ENCODE measurements at regions not wholly inside any gene's neighbourhood (a gene's known extent, or its start where the extent isn't known, plus 50 kb on each side); places are given as distances from the start of the nearest gene placed in this dataset.

DNA sequence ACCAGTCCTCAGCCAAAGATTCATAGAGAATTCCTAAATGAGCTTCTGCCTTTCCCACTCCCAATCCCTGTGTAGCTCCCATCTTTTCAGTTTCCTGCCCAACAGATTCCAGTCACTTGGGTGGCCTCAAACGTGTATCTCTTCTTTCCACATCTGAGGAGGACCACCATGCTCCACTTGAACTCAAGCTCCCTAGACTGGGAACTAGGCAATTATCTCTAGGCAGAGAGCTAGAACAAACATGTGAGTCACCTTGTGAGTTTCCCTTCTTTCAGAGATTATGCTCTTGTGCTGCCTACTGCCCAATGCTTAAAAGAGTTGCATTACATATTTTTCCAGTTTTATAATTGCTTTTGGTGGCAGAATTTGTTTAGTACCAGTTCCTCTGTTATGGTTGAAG, 178.0 kb downstream of the MDFIC start:
- intact Hi-C loops (cut with DNase I) = no loop called here
- TF ChIP-seq POLR2A (IDR thresholded peaks at IDR 0.05) = no peak
- TF ChIP-seq, protein P1, sequence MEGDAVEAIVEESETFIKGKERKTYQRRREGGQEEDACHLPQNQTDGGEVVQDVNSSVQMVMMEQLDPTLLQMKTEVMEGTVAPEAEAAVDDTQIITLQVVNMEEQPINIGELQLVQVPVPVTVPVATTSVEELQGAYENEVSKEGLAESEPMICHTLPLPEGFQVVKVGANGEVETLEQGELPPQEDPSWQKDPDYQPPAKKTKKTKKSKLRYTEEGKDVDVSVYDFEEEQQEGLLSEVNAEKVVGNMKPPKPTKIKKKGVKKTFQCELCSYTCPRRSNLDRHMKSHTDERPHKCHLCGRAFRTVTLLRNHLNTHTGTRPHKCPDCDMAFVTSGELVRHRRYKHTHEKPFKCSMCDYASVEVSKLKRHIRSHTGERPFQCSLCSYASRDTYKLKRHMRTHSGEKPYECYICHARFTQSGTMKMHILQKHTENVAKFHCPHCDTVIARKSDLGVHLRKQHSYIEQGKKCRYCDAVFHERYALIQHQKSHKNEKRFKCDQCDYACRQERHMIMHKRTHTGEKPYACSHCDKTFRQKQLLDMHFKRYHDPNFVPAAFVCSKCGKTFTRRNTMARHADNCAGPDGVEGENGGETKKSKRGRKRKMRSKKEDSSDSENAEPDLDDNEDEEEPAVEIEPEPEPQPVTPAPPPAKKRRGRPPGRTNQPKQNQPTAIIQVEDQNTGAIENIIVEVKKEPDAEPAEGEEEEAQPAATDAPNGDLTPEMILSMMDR (IDR thresholded peaks at IDR 0.05) = no peak

DNA sequence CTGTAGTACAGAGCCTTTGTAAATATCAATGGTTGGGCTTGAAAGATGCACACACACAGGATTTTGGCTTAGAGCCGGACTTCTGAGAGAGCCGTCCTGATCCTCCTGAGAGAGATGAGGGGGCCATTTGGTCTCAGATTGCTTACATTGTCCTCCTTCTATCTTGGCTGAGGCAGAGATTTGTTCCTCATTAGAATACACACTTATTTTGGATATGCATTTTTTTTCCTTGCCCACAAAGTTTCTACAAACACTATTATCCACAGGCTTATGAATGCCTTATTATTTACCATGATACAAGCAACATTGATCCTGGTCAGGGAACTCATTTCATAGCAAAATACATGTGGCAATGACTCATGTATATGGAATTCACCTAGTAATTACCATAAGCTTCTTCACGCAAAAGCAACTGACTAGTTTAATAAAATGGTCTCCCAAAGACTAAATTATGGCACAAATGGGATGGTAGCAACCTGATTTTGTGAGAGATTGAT, 175.3 kb downstream of the MDFIC start:
- 58 to 59% methylated on average over 3 of the region's 3 CpGs for WGBS, 2 donors
- TF ChIP-seq, protein P1 (IDR thresholded peaks at IDR 0.05) = no peak
- no peak for TF ChIP-seq POLR2A (IDR thresholded peaks at IDR 0.05)
- DNase-seq = no peak
- Histone ChIP-seq H3K4me3 (no peak overlapping the region), H3K27ac (no peak overlapping the region), H3K4me1 (peaks cover 0 to 5% (median 0%) of the 10 kb centered on the region in 3 donors), H3K9me3 (no peaks in the 10 kb centered on the region), H3K27me3 (no peaks in the 10 kb centered on the region), H3K36me3 (no peaks in the 10 kb centered on the region)
- intact Hi-C loops (cut with DNase I) = no loop called here

More for the DNA sequence above, 178.0 kb downstream of the MDFIC start:
- Histone ChIP-seq H3K4me1 (peaks cover 0 to 5% (median 0%) of the 10 kb centered on the region in 3 donors), H3K4me3 (no peak overlapping the region), H3K27me3 (no peaks in the 10 kb centered on the region), H3K9me3 (no peaks in the 10 kb centered on the region), H3K27ac (no peak overlapping the region), H3K36me3 (no peaks in the 10 kb centered on the region)
- DNase-seq = no peak
- 17 to 25% methylated on average over 1 of the region's 1 CpG for whole genome bisulfite sequencing, 2 donors

DNA sequence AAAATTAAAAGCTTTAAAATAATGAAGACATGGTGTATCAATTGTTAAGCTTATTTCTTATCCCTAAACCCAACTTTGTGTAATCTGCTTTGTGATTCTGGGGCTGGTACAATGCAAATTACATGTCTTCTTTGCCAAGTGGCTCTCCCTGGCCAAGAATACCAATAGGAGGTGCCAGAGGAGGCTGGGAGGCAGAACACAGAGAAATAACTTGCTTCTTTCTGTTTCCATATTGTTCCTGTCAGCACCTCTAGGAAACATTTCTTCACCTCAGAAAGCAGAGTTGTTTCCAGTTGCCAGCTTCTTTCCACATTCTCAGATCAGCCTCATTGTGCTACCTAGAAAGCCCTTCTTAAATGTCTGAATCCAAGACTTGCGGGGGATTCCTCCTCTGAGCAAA, 174.4 kb downstream of the MDFIC start:
- Histone ChIP-seq H3K27me3 (no peaks in the 10 kb centered on the region), H3K4me1 (peaks cover 0 to 5% (median 0%) of the 10 kb centered on the region in 3 donors), H3K27ac (no peak overlapping the region), H3K4me3 (no peak overlapping the region), H3K9me3 (no peaks in the 10 kb centered on the region), H3K36me3 (no peaks in the 10 kb centered on the region)
- no peak for DNase-seq
- WGBS, 2 donors = 100% methylated on average over 1 of the region's 1 CpG
- intact Hi-C loops (cut with DNase I) = no loop called here
- TF ChIP-seq, protein P1 (IDR thresholded peaks at IDR 0.05) = no peak
- TF ChIP-seq POLR2A (IDR thresholded peaks at IDR 0.05) = no peak

DNA sequence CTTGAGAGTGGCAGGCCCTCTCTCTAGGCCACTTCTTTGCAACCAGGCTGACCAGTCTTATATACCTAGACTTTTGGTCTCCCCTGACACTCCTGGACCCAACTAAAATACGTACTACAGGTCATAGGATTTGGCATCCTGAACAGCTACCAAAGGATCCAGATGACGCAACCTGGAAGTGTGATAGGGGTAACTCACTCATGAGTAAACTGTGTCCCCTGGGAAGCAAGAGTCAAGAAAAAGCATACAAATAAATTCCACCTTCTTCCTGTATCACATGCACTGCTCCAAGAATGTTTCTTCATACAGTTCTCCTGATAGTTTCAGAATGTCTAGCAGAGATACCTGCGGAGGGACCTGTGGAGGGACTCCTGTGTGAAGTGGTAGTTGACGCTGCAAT, 172.3 kb downstream of the MDFIC start:
- 88 to 91% methylated on average over 3 to 4 of the region's 4 CpGs for WGBS, 2 donors
- no peaks in the 10 kb centered on the region for H3K9me3 ChIP-seq
- no peaks in the 10 kb centered on the region for H3K4me1 ChIP-seq
- no peak overlapping the region for H3K27ac ChIP-seq
- intact Hi-C loops (cut with DNase I) = no loop called here
- no peak overlapping the region for H3K4me3 ChIP-seq
- no peaks in the 10 kb centered on the region for H3K27me3 ChIP-seq
- TF ChIP-seq POLR2A (IDR thresholded peaks at IDR 0.05) = no peak
- TF ChIP-seq, protein P1 (IDR thresholded peaks at IDR 0.05) = no peak
- no peak for DNase-seq
- H3K36me3 ChIP-seq = no peaks in the 10 kb centered on the region

DNA sequence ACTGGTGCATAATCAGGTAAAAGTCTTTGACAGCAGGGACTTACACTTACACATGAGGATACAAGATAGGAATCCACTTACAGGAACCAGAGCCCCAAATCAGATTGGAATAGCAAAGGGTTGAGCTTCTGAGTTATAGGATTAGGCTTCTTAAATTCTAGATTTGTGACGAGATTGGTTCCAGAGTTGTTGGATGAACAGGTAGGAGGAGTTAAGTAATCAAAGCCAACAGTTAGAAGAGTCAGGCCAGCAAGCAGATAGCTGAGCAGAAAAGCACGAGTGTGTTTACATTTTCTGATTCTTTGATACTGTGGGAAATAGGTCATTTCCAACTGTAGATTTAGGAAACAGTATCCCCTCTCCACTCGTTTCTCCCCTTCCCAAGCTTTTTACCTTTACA, 167.0 kb downstream of the MDFIC start:
- DNase-seq = no peak
- peaks cover 0 to 19% (median 0%) of the 10 kb centered on the region in 3 donors for H3K4me1 ChIP-seq
- H3K27ac ChIP-seq = no peak overlapping the region
- H3K9me3 ChIP-seq = no peaks in the 10 kb centered on the region
- WGBS, 2 donors = 38 to 65% methylated on average over 3 of the region's 3 CpGs
- intact Hi-C loops (cut with DNase I) = no loop called here
- no peaks in the 10 kb centered on the region for H3K36me3 ChIP-seq
- no peak for TF ChIP-seq POLR2A (IDR thresholded peaks at IDR 0.05)
- TF ChIP-seq, protein P1 (IDR thresholded peaks at IDR 0.05) = no peak
- H3K4me3 ChIP-seq = no peak overlapping the region
- no peaks in the 10 kb centered on the region for H3K27me3 ChIP-seq

Measured in esophagus squamous epithelium (tissue), 5 donors.